ENCODE measurements at regions not wholly inside any gene's neighbourhood (a gene's known extent, or its start where the extent isn't known, plus 50 kb on each side); places are given as distances from the start of the nearest gene placed in this dataset.

DNA sequence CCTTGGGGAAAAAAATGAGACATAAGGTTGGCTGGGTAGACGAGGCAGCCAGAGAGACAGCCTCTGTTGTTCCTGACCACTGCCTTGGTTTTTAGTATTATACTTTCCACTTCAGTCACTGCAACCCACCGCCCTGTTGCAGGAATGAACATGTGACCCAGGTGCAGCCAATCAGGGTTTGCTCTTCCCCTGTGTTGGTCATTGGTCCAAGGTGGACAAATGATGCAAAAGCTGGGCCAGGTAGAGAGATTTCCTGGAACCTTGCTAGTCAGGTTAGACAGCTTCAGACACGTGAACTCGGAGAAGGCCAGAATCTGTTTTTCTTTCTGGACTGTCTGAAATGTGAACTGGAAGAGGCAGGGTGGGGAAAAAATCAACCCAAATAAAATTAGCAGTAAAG, 452.4 kb upstream of the RBFOX1 start:
- no peak for DNase-seq (ENCODE audit: low read depth, low spot score)
- H3K27ac ChIP-seq, result no peak overlapping the region

DNA sequence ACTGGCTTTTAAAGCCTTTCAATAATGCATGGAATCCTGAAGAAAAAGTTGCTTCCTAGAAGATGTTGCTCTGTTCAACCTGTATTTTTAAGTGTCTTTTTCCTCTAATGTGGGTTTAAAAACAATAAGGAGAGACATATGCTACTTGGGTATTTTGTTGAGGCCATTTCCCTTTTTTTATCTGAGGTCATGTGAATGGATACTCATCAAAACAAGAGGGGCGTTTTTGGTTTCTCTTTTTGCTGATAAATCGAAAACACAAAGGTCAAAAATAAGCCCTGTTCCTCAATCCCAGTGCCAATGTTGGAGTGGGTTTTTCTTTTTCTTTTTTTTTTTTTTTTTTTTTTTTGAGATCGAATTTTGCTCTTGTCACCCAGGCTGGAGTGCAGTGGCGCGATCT, 468.0 kb upstream of the RBFOX1 start:
- no peak for DNase-seq (ENCODE audit: low read depth, low spot score)
- no peak overlapping the region for H3K27ac ChIP-seq

- no peak for DNase-seq (ENCODE audit: low read depth, low spot score)
- no peak overlapping the region for H3K27ac ChIP-seq
Measured at GRCh38 chr16:6864244-6864643, 468.4 kb upstream of the RBFOX1 start.

DNA sequence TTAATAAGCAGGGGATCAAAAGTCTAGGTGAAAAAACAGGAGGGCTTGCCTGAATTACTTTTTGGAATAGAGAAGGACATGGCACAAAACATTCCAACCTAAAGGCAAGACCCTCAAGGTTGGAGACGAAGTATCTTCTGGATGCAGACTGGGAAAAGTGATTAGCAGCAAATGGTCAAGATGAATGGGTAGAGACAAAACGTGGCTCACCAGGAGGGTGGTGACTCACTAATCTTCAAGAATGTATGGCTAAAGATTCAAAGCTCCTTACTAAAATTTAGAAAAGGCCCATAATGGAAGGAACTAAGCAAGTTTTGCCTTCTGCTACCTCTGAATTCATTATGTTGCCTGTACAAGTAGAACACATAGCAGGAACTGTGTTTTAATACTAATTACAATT, 469.5 kb upstream of the RBFOX1 start:
- DNase-seq (ENCODE audit: low read depth, low spot score), result no peak
- H3K27ac ChIP-seq, result no peak overlapping the region

GRCh38 chr16:6861815-6862477, 470.7 kb upstream of the RBFOX1 start:
- H3K27ac ChIP-seq, result no peak overlapping the region
- no peak for DNase-seq (ENCODE audit: low read depth, low spot score)

- H3K27ac ChIP-seq, result no peak overlapping the region
- DNase-seq (ENCODE audit: low read depth, low spot score), result no peak
Measured at GRCh38 chr16:6861135-6861814, 471.4 kb upstream of the RBFOX1 start.

DNA sequence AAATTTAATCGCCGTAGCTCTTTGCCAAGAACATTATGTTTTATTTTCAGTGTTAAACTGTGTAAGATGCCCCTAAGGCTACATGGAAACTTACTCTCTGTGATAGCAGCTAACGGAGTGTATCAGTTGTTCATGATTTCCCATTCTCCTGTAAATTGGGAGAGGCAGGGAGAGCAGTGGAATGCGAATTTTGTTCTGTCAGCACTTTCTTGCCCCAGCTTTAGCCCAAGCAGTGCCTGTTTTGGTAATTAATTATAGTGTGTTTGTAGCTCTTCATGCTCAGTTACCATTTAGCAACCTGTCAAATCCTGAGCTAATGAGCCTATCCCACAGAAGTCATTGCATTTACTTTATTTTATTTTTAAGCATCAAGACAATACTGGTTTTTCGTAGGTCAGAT, 475.1 kb upstream of the RBFOX1 start:
- H3K27ac ChIP-seq, result no peak overlapping the region
- DNase-seq (ENCODE audit: low read depth, low spot score), result no peak

GRCh38 chr16:6856578-6856977, 476.1 kb upstream of the RBFOX1 start:
- no peak overlapping the region for H3K27ac ChIP-seq
- DNase-seq (ENCODE audit: low read depth, low spot score), result no peak

DNA sequence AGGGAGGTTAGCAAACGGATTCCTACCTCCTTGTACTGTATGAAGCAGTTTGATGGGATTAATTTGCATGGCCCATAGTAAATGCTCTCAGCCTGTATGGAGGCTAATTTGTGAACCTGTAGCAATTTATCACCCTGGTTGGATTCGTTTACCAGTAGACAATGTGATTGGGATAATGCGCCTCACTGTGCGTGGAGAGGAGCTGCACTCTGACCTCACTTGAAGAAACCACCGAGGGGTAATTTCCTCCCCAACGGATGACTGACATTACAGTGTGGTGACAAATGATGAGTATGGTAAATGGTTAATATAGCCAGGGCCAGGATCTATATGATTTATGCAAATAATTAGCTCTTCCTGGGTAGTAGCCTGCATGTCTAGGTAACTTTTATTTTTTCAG, 479.1 kb upstream of the RBFOX1 start:
- no peak for DNase-seq (ENCODE audit: low read depth, low spot score)

DNA sequence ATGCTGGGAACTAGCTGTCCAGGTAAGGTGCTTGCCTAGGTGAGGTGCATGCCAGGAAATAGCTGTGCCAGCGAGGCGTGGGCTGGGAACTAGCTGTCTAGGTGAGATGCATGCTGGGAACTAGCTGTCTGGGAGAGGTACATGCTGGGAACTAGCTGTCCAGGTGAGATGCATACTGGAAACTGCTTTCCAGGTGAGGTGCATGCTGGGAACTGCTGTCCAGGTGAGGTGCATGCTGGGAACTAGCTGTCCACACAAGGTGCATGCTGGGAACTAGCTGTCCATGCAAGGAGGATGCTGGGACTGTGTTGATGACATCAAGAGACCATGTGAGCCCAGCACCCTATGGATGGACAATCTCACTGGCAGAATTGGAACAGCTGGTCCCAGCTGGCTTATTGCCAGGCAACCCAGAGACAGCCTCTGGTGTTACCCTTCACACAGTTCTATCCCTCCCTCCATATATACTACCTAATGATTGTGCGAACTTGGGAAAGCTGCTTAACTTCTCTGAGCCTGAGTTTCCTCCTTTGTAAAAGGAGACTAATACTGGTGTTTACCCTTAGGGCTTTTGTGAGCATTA, 479.9 kb upstream of the RBFOX1 start:
- no peak for DNase-seq (ENCODE audit: low read depth, low spot score)
- no peak overlapping the region for H3K27ac ChIP-seq

More for the DNA sequence above, 479.1 kb upstream of the RBFOX1 start:
- no peak overlapping the region for H3K27ac ChIP-seq

DNA sequence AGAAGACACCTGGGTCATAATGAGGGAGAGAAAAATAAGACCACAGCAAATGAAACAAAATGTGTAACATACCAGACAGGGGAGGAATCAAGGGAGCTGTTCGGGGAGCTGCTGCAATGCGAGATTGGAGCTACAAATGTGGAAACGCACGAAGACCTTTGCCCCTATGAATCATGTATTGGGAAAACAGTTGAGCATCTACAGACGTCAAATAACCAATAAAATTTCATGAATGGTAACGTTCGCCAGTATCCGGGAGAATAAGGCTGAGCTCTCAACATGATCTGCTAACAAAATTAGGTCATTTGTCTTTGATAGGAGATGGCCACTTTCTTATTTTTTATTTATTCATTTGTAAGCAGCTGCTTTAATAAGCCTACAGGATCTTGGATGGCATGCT, 486.2 kb upstream of the RBFOX1 start:
- DNase-seq (ENCODE audit: low read depth, low spot score), result no peak
- H3K27ac ChIP-seq, result no peak overlapping the region

- no peak overlapping the region for H3K27ac ChIP-seq
- no peak for DNase-seq (ENCODE audit: low read depth, low spot score)
Measured at GRCh38 chr16:6841392-6841791, 491.3 kb upstream of the RBFOX1 start.

GRCh38 chr16:6837722-6838121, 494.9 kb upstream of the RBFOX1 start:
- no peak overlapping the region for H3K27ac ChIP-seq
- DNase-seq (ENCODE audit: low read depth, low spot score), result no peak

- DNase-seq (ENCODE audit: low read depth, low spot score), result no peak
- H3K27ac ChIP-seq, result no peak overlapping the region
Measured at GRCh38 chr16:6836766-6837165, 495.9 kb upstream of the RBFOX1 start.

GRCh38 chr16:6835941-6836340, 496.7 kb upstream of the RBFOX1 start:
- no peak overlapping the region for H3K27ac ChIP-seq
- no peak for DNase-seq (ENCODE audit: low read depth, low spot score)

DNA sequence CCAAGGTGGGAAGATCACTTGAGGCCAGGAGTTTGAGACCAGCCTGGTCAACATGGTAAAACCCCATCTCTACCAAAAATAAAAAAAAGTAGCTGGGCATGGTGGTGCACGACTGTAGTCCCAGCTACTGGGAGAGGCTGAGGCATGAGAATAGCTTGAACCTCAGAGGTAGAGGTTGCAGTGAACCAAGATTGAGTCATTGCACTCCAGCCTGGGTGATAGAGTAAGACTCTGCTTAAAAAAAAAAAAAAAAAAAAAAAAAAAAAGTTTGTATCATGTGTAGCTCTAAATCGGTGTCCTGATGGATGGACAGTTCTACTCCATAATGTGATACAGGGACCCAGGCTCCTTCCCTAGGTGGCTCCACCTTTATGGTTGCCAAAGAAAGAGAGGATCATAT, 497.1 kb upstream of the RBFOX1 start:
- DNase-seq (ENCODE audit: low read depth, low spot score), result no peak
- no peak overlapping the region for H3K27ac ChIP-seq

- DNase-seq (ENCODE audit: low read depth, low spot score), result no peak
- no peak overlapping the region for H3K27ac ChIP-seq
Measured at GRCh38 chr16:6828690-6829089, 504.0 kb upstream of the RBFOX1 start.

GRCh38 chr16:6827931-6828330, 504.7 kb upstream of the RBFOX1 start:
- no peak overlapping the region for H3K27ac ChIP-seq
- DNase-seq (ENCODE audit: low read depth, low spot score), result no peak

- no peak overlapping the region for H3K27ac ChIP-seq
- no peak for DNase-seq (ENCODE audit: low read depth, low spot score)
Measured at GRCh38 chr16:6827267-6827666, 505.4 kb upstream of the RBFOX1 start.

GRCh38 chr16:6822041-6822440, 510.6 kb upstream of the RBFOX1 start:
- DNase-seq (ENCODE audit: low read depth, low spot score), result no peak
- no peak overlapping the region for H3K27ac ChIP-seq

- no peak for DNase-seq (ENCODE audit: low read depth, low spot score)
- no peak overlapping the region for H3K27ac ChIP-seq
Measured at GRCh38 chr16:6804461-6804860, 528.2 kb upstream of the RBFOX1 start.

- no peak for DNase-seq (ENCODE audit: low read depth, low spot score)
- no peak overlapping the region for H3K27ac ChIP-seq
Measured at GRCh38 chr16:6803176-6803575, 529.5 kb upstream of the RBFOX1 start.
